Testis (tissue), 2 donors: ENCODE measurements at regions not wholly inside any gene's neighbourhood (a gene's known extent, or its start where the extent isn't known, plus 50 kb on each side); places are given as distances from the start of the nearest gene placed in this dataset.

ENCODE experiments used
- DNase-seq: peaks from one replicate; pipeline ENCODE4 v3.0.0-alpha.2; 2019
- H3K27ac ChIP-seq, 2 donors: fragments of 200-600 bp; sonication (generic); one replicate each; pipeline ENCODE4 v1.5.1; 2019
- H3K27me3 ChIP-seq: fragments of 200-600 bp; sonication (generic); one replicate; pipeline ENCODE4 v1.5.1; 2019
- H3K36me3 ChIP-seq: fragments of 200-600 bp; sonication (generic); one replicate; pipeline ENCODE4 v1.5.1; 2017; ENCODE audit warnings: low read depth; ENCODE audit errors: missing control alignments
- H3K4me1 ChIP-seq: fragments of 200-600 bp; sonication (generic); one replicate; pipeline ENCODE4 v1.5.1; 2019
- H3K4me3 ChIP-seq, 2 donors: fragments of 200-600 bp; sonication (generic); one replicate each; pipeline ENCODE4 v1.5.1; 2017 to 2019
- H3K9me3 ChIP-seq: fragments of 200-600 bp; sonication (generic); one replicate; pipeline ENCODE4 v1.5.1; 2017
- CTCF ChIP-seq, 3 experiments: fragments of 450-650 bp in 2 of 3; fragments of 200-600 bp in 1 of 3; sonication (generic) in 1 of 3; IDR thresholded peaks; one replicate each; pipeline ENCODE4 v1.5.1; 2016 to 2019; ENCODE audit warnings: antibody characterized with exemption in 3 of 3, mild to moderate bottlenecking in 2 of 3, moderate library complexity in 1 of 3
- POLR2A ChIP-seq: fragments of 450-650 bp; IDR thresholded peaks from one replicate; pipeline ENCODE4 v1.6.1; 2017; ENCODE audit warnings: antibody characterized with exemption, mild to moderate bottlenecking, moderate library complexity
- WGBS, 2 donors: methylation state at CpG; one replicate each; pipeline ENCODE4 v1.1.5; 2018; 5-methylcytosine and 5-hydroxymethylcytosine counted together
- intact Hi-C: fragments of 100-400 bp; cut with DNase I; formaldehyde crosslinking; loops from one replicate; pipeline ENCODE4 v1.15.1; 2023; ENCODE audit warnings: low total_unique reads

GRCh38 chr5:91434348-91434747, 51.2 kb upstream of the ARRDC3 start:
- no peaks in the 10 kb centered on the region for H3K9me3 ChIP-seq
- TF ChIP-seq POLR2A (no peak), CTCF (IDR thresholded peaks at IDR 0.05) (no peak)
- no peaks in the 10 kb centered on the region for H3K4me1 ChIP-seq
- intact Hi-C loops: no loop called here
- no peak for DNase-seq
- H3K27ac ChIP-seq: no peak overlapping the region
- no peak overlapping the region for H3K4me3 ChIP-seq
- no peaks in the 10 kb centered on the region for H3K27me3 ChIP-seq
- no peaks in the 10 kb centered on the region for H3K36me3 ChIP-seq

GRCh38 chr5:91433861-91434260, 50.7 kb upstream of the ARRDC3 start:
- Histone ChIP-seq H3K4me3 (no peak overlapping the region), H3K36me3 (no peaks in the 10 kb centered on the region), H3K27me3 (no peaks in the 10 kb centered on the region), H3K27ac (no peak overlapping the region), H3K9me3 (no peaks in the 10 kb centered on the region), H3K4me1 (no peaks in the 10 kb centered on the region)
- intact Hi-C loops: no loop called here
- 97 to 100% methylated on average over 1 of the region's 1 CpG for WGBS, 2 donors
- TF ChIP-seq CTCF (IDR thresholded peaks at IDR 0.05): no peak
- TF ChIP-seq POLR2A: no peak
- no peak for DNase-seq
